ENCODE measurements at regions not wholly inside any gene's neighbourhood (a gene's known extent, or its start where the extent isn't known, plus 50 kb on each side); places are given as distances from the start of the nearest gene placed in this dataset.

DNA sequence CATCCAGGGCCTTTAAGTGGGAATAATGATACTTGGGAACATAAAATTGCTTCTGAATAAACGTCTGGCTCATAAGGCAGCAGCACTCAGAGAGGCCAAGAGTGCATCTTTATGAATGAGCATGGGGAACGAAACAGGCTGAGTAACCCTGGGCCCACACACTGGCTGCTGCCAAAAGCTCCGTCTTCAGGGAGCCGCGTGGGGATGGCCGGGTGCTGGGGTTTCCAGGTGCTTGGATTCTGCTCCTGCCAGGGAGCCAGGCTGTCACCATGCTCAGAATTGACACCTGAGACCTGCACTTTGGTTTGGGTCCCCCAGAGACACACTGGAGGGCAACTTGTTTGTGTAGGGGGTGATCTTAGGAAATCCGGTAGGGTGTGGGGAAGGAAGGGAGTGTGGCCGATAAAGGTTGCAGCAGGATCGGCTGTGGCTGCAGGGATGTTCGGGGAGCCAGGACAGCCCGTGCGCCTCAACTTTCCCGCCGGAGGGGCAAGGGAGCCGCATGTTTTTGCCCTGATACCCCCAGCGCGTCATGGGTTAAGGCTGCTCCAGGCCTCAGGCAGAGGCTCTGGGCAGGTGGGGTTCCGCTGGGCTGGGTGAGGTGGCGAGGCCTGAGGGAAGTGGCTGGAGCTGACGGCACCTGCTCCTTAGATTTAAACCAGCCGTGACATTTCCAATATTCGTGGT is 101.8 kb downstream of the YTHDF1 start:
- TF ChIP-seq CTCF (IDR thresholded peaks at IDR 0.05; ENCODE audit: extremely low read depth, missing control alignments) = no peak
- DNase-seq (ENCODE audit: low spot score) = no peak

- DNase-seq (ENCODE audit: low spot score) = no peak
- TF ChIP-seq CTCF (IDR thresholded peaks at IDR 0.05; ENCODE audit: extremely low read depth, missing control alignments) = no peak
Measured at GRCh38 chr20:63112491-63113219, 103.3 kb downstream of the YTHDF1 start.

DNA sequence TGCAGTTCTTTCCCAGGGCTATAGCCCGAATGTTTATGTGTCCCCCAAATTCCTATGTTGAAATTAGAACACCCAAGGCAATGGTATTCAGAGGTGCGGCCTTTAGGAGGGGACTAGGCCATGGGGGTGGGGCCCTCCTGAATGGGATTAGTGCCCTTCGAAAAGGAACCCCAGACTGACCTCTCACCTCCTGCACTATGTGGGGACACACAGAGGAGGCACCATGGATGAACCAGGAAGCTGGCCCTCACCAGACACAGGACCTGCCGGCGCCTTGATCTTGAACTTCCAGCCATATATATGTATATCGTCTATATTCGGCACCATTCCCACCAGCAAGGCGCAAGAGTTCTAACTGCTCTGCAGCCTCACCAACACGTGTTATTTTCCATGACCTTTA is 101.5 kb upstream of the BHLHE23 start:
- no peak for DNase-seq (ENCODE audit: low spot score)
- TF ChIP-seq CTCF (IDR thresholded peaks at IDR 0.05; ENCODE audit: extremely low read depth, missing control alignments) = no peak

DNA sequence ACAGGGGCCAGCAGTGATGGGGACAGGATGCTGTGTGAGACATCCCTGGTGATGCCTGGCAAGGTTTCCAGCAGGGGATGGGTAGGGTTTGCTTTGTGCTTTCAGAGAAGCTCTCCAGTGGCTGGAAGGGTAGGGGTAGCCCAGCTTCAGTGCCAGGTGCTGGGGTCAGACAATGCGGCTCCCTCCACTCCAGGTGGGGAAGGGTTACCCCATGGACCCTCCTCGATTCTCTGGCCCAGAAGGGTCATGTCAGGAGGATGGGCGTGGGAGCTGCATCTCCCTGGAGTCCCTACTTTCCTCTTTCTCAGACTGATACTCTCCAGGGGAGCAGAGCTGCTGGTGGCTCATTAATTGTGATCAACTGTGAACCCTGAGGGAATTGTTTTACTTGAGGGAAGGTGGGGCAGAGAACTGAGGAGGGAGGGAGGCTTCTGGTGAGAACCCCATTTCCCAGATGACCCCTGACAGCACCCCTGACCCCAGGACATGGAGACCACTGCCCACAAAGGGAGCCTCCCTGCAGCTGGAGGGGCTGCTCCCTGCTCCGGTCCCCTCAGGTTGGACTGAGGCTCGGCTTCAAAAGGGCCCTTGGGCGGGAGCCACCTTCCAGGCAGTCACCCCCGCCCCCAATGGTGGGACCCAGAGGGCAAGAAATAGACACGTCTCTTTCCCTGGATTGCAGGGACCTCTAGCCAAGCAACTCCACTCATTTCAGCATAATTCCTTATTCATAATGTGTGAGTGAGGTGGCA is 100.9 kb upstream of the BHLHE23 start:
- TF ChIP-seq CTCF (IDR thresholded peaks at IDR 0.05; ENCODE audit: extremely low read depth, missing control alignments) = no peak
- DNase-seq (ENCODE audit: low spot score) = no peak

DNA sequence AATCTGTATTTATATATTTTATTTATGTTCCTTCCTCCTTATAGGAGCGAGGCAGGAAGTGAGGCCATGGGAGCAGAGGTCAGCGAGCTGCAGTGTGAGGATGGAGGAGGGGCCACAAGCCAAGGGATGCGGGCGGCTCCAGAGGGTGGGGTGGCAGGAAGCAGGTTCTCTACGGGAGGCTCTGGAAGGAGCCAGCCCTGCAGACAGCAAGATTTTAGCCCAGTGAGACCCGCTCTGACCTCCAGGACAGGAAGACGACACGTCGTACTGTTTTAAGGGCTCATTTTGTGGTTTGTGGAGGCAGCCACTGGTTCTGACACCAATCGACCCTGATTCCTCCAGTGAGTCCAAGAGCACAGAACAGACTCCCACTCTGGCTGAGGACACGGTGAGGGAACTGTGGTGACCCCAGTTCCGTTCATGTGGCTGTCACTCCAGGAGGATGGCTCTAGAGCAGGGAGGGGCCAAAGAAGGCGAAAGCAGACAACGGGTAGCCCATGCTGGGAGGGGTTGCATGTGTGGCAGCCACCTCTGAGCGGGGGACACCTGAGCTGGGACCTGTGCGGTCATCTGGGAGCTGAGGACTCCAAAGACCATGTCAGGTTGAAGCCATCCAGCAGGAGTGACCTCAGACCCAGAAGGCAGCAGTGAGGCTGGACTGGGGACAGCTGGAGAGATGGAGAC is 100.1 kb upstream of the BHLHE23 start:
- no peak for DNase-seq (ENCODE audit: low spot score)
- no peak for TF ChIP-seq CTCF (IDR thresholded peaks at IDR 0.05; ENCODE audit: extremely low read depth, missing control alignments)

- TF ChIP-seq CTCF (IDR thresholded peaks at IDR 0.05; ENCODE audit: extremely low read depth, missing control alignments) = no peak
- no peak for DNase-seq (ENCODE audit: low spot score)
Measured at GRCh38 chr20:63106108-63106764, 99.5 kb upstream of the BHLHE23 start.
